ENCODE measurements at regions not wholly inside any gene's neighbourhood (a gene's known extent, or its start where the extent isn't known, plus 50 kb on each side); places are given as distances from the start of the nearest gene placed in this dataset.

- no peak for DNase-seq
Observed at GRCh38 chr14:43956741-43957140, 550.3 kb downstream of the FSCB start.

- DNase-seq = no peak
Observed at GRCh38 chr14:43949400-43949799, 557.7 kb downstream of the FSCB start.

- DNase-seq = no peak
Observed at GRCh38 chr14:43939836-43940235, 567.2 kb downstream of the FSCB start.

- DNase-seq = no peak
Observed at GRCh38 chr14:43938588-43939281, 568.3 kb downstream of the FSCB start.

- no peak for DNase-seq
Observed at GRCh38 chr14:43937001-43937400, 570.1 kb downstream of the FSCB start.

GRCh38 chr14:43934102-43934501, 573.0 kb downstream of the FSCB start:
- DNase-seq = no peak

GRCh38 chr14:43914041-43914693, 592.9 kb downstream of the FSCB start:
- no peak for DNase-seq

GRCh38 chr14:43903209-43903608, 603.9 kb downstream of the FSCB start:
- no peak for DNase-seq

GRCh38 chr14:43901911-43902673, 605.0 kb downstream of the FSCB start:
- DNase-seq = no peak

GRCh38 chr14:43900173-43900655, 606.9 kb downstream of the FSCB start:
- DNase-seq = no peak

- no peak for DNase-seq
Observed at GRCh38 chr14:43898687-43899086, 608.4 kb downstream of the FSCB start.

- no peak for DNase-seq
Observed at GRCh38 chr14:43896044-43896443, 611.0 kb downstream of the FSCB start.

- DNase-seq = no peak
Observed at GRCh38 chr14:43894534-43894933, 612.5 kb downstream of the FSCB start.

GRCh38 chr14:43887523-43887922, 619.6 kb downstream of the FSCB start:
- DNase-seq = no peak

- no peak for DNase-seq
Observed at GRCh38 chr14:43877351-43877960, 629.6 kb downstream of the FSCB start.

GRCh38 chr14:43872752-43873655, 634.1 kb downstream of the FSCB start:
- DNase-seq = no peak

- no peak for DNase-seq
Observed at GRCh38 chr14:43872222-43872621, 634.9 kb downstream of the FSCB start.

- DNase-seq = no peak
Observed at GRCh38 chr14:43858981-43859380, 648.1 kb downstream of the FSCB start.

GRCh38 chr14:43855556-43855955, 651.5 kb downstream of the FSCB start:
- no peak for DNase-seq

GRCh38 chr14:43853541-43853940, 653.5 kb downstream of the FSCB start:
- DNase-seq = no peak

GRCh38 chr14:43803076-43803689, 703.9 kb downstream of the FSCB start:
- DNase-seq = no peak

Data from CD4-positive, alpha-beta T cell treated with Interleukin-21 for 1 hour (primary cell).